ENCODE measurements at regions not wholly inside any gene's neighbourhood (a gene's known extent, or its start where the extent isn't known, plus 50 kb on each side); places are given as distances from the start of the nearest gene placed in this dataset.
"Not testable (repeated sequence)": the region's sequence is repeated elsewhere in the genome, so short reads cannot be mapped to it uniquely, and the experiment has no call there.

DNA sequence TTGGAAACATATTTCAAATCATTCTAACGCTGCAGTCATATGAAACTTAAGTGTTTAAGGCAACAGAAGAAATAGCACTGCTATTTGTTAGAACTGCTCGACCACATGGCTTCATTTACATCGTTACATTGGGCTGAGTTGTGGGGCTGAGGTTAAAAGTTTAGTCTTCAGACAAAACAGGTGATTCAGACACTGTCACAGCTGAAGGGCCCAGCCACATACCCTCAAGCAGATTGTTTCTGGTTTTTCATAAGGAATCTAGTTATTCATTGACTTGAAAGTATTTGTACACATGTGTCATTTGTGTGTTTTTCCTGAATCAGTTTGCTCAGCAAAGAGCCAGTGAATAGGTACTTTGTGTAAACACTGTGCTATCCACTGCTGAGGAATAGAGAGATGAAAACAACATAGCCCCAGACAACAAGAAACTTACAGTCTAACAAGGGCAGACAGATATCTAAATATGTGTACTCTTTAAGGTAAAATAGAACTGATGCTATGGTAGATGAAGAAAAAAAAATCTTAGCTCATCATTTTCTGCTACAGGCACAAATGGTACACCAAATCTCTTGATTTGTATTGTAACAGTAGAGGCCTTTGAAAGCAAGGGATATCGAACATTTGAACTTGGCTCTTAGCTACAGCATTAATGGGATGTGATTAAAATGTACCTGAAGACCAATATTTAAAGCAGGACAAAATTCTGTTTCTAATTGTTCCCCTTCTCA lies 357.6 kb upstream of the RPS23 start:
- peak; percentile 96 for DNase-seq

DNA sequence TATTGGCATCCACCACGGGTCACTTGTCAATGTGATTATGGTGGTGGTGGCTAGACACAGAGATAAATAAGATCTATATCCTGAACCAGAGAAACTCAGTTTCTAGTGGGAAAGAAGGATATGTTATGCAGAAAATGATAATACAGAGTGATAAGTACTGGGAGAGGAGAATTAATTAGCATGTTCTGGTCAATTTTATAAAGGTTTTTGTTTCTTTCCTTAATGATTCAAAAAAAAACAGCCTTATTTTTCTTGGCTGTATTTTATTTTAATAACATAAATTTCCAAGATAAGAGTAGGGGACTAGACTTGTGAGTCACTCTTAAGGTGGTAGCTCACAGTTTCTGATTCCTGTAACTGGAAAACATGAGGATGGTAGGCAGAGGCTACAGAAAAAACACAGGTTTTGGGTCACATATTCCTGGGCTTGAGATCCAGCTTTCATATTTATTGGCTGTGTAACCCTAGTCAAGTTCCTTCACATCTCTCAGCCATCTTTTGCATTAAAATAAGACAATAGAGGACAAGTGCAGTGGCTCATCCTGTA lies 350.3 kb upstream of the RPS23 start:
- no peak for DNase-seq

DNA sequence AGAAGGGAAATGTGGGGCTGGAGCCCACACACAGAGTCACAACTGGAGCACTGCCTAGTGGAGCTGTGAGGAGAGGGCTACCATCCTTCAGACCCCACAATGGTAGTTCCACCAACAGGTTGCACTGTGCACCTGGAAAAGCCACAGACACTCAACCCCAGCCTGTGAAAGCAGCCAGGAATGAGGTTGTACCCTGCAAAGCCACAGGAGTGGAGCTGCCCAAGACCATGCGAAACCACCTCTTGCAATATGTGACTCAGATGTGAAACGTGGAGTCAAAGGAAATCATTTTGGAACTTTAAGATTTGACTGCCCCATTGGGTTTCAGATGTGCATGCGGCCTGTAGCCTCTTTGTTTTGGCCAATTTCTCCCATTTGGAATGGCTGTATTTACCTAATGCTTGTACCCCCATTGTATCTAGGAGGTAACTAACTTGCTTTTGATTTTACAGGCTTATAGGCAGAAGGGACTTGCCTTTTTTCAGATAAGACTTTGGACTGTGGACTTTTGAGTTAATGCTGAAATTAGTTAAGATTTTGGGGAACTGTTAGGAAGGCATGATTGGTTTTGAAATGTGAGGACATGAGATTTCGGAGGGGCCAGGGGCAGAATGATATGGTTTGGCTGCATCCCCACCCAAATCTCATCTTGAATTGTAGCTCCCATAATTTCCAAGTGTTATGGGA lies 348.9 kb upstream of the RPS23 start:
- DNase-seq: not testable (repeated sequence)

DNA sequence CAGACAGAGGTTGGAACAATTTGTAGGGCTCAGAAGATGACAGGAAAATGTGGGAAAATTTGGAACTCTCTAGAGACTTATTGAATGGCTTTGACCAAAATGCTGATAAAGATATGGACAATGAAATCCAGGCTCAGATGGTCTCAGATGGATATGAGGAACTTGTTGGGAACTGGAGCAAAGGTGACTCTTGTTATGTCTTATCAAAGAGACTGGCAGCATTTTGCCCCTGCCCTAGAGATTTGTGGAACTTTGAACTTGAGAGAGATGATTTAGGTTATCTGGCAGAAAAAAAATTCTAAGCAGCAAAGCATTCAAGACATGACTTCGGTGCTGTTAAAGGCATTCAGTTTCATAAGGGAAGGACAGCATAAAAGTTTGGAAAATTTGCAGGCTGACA lies 347.9 kb upstream of the RPS23 start:
- DNase-seq: not testable (repeated sequence)

- DNase-seq: no peak
These were observed 345.9 kb upstream of the RPS23 start for GRCh38 chr5:82624062-82624461.

DNA sequence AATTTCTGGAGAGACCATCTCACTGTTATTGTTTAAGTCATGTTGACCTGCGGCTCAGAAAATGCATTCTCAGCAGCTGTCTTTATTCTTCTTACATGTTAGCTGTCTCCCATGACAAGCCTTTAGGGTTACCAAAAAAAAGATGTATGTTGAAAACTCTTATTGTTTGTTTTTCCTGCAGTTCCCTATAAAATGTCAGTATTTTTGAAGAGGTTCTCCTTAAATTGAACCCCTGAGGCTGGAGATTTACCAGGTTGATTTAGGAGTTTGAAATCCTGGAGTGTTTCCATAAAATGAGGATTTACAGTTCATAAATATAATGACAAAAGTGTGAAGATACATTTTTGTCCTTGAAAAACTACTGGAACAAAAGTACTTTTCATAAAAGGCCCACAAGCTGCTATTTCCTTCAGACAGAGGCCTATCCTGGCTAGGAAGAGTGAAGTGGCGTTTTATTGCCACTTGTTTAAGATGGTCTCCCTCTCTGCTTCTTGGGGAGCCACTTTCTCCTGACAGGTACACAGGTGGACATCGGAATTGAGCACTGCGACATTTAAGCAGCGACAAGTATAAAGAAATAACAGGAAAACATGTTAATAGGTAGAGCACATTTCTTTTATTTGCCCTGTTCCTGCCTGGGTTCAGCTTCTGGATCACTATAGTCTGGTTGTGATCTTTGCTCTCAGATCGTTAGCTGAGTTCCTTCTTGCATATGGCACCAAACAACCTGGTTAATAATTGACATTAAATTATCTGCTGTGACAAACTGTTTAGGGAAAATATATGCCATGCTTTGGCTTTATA lies 344.8 kb upstream of the RPS23 start:
- no peak for DNase-seq

GRCh38 chr5:82622205-82622604 lies 344.1 kb upstream of the RPS23 start:
- no peak for DNase-seq

DNA sequence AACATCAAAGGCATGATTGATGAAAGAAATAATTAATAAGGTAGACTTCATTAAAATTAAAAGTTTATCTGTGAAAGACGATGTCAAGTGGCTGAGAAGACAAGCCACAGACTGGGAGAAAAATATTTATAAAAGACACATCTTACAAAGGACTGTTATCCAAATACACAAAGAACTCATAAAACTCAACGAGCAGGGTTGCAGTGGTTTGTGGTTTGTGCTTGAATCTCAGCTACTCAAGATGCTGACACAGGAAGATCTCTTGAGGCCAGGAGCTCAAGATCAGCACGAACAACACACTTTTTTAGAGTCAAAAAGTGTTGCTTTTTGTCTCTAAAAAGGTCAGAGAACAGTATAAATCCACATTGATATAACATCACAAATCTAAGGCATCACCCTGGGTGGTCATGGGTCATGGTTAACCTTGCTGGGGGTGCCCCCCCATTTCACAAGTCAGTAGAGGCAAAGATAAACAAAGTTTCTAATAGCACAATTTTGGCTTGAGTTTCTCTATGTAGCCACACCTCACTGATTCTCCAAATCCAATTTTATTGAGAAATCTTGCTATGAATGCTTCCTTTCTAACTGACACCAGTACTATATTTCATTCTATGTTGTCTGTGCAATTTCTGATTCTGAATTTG lies 342.9 kb upstream of the RPS23 start:
- DNase-seq: peak; percentile 17

DNA sequence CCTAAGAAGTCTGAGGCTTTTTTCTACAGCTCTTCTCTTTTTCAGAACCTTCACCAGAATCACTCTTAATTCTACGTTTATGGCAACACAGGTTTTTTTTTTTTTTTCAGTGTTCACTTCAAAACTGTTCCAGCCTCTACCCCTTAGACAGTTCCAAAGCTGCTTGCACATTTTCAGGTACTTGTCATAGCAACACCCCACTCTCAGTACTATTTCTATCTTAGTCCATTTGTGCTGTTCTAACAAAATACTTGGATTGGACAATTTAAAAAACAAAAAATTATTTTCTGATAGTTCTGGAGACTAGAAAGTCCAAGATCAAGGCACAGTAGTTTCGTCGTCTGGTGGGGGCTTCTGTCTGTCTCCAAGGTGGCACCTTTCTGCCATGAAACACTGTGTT lies 340.9 kb upstream of the RPS23 start:
- DNase-seq: no peak

DNA sequence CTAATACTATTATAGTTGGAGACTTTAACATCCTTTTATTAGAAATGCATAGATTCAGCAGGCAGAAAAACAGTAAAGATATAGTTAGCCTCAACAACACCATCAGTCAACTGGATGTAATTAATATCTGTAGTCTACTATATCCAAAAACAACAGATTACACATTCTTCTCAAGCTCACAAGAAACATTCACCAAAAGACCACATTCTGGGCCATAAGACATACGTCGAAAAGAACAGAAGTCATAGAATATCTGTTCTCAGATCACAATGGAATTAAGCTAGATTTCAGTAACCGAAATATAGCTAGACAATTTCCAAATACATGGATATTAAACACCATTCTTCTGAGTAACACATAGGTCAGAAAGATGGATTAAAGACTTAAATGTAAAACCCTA lies 336.6 kb upstream of the RPS23 start:
- no peak for DNase-seq

DNA sequence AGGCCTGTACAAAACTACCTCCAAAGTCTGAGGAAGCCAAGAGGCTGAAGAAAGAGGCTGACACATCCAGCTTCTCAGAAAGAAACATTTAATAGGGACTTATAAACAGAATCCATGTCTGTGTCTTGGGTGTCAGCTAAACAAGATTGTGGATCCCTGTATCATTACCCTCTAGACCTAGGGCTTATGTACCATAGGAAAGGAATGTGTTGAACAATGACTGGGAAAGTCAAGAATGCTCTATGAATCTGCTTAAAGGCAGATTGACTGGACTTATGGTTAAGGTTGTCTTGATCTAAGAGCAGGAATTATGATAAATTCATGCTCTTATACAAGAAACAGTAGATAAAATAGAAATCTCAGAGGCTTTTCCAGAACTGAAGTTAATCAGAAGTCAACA lies 335.7 kb upstream of the RPS23 start:
- DNase-seq: no peak

DNA sequence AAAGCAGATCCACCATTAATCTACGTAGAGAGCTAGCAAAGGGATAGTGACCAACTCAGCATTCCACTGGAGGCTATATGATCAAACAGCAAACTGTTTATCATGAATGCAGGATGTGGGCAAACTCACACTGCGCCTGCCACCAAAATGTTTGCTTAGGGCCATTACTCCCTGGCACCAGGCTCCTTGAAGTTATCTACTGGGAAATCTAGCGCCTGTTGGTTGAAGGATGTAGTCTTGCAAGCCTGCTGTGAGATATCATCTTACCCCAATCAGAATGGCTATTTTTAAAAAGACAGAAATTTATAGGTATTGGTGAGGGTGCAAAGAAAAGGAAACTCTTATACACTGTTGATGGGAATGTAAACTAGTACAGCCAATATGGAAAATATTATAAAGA lies 332.5 kb upstream of the RPS23 start:
- DNase-seq: no peak

GRCh38 chr5:82605441-82605973 lies 327.4 kb upstream of the RPS23 start:
- no peak for DNase-seq

DNA sequence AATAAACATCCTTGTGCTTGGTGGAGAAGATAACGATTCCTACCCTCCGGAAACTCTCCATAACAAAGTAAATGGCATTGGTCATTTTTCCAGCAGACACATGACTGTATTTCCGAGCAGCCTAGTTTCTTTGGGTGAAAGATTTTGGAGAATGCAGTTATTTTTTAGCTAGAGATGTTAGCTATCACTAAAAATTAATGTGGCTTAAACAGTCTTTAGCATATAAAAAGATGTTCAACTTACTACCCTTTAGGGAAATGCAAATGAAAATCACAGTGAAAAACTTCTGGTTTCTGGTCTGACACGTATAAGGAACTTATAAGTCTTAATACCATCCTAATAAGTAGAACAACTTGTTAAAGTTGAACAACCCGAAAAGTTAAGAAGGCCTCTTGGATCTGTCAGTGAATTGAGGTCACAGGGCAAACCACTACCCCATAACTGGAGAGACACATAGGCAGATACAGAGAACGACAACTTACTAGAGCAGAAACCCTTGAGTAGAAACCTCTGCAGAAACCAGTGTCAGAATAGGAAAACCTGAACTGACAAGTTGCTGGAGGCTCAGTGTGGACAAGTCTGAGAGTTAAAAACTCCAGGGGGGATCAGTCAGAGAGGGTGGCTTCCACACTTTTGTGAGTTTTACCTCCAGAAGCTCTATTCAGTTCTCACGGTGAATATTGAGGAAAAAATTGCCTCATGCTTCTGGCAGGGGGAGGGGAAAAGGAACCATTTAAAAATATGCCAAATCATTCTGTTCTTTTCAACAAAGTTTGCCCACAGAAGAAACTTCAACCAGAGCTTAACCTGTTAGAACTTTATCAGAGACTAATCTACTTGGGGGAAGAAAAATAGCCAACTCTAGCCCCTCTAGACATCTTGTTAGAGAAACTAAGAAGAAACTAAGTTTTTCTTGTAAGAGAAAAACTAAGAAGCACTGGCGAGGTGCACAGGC lies 325.2 kb upstream of the RPS23 start:
- DNase-seq: no peak

GRCh38 chr5:82601861-82602260 lies 323.7 kb upstream of the RPS23 start:
- DNase-seq: no peak

DNA sequence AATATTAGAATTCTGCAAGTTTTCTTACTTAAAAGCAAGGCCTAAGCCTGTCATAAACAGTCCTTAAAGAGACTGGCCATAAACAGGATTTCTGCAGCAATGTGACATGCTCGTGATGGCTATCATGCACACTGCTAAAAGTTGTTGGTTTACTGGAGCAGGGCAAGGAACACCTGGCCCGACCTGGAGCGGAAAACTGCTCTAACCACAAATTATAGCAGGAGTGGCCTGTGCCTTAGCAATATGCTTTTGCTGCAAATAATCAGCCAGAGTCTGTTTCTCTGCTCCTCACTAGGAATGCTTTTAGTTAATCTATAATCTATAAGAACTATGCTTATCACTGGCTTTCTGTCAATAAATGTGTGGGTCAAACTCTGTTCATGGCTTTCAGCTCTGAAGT lies 322.9 kb upstream of the RPS23 start:
- no peak for DNase-seq

DNA sequence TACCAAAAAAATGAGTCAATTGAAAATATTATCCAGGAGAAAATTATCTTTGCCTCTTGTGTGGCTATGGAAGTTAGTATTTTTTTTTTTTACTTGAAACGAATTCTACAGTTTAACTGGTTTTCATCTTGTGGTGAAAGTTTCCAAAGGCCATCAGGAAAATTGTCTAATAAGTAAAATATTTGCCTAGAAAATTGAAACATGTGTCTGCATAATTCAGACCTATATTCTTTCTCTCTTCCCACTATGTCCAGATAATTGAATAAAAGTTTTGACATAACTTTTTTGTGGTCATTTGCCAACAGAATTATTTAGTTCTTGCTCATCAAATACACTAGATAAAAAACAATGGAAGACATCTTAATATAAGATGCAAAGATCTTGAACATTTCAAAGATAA lies 321.5 kb upstream of the RPS23 start:
- DNase-seq: no peak

DNA sequence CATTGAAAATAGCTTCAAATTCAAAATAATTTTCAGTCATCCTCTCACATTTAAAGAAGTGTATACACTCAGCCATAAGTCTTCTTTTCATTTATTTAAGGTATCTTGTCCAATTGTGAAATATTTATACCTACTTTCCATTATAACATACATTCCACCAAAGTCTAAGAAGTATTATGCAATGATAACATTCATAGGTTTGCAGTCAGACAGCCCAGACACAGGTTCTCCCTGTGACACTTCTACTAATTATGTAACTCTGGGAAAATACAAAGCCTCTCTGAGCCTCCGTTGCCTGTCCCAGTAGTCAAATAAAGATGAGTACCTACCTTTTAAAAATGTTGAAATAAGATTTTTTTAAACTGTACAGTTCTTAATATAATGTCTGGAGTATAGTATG lies 320.9 kb upstream of the RPS23 start:
- DNase-seq: no peak

DNA sequence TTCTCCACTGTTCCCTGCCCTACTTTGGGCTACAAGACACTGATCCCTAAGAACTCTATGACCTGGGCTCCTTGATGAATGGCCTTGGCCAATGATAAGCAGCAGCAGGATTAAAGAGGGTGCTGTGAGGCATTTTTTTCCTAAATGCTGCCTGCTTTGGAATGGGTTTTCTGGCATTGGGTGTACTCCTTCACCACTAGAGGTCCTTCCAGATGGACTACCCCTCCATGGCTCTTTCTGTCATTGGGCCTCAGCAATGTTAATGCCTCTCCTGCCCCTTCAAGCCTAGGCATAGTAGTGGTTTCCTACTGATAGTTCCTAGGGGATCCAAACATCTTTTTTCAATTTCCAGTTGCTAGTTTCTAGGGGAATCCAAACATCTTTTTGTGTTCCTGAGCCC lies 319.3 kb upstream of the RPS23 start:
- no peak for DNase-seq

GRCh38 chr5:82596451-82596850 lies 318.3 kb upstream of the RPS23 start:
- no peak for DNase-seq

DNA sequence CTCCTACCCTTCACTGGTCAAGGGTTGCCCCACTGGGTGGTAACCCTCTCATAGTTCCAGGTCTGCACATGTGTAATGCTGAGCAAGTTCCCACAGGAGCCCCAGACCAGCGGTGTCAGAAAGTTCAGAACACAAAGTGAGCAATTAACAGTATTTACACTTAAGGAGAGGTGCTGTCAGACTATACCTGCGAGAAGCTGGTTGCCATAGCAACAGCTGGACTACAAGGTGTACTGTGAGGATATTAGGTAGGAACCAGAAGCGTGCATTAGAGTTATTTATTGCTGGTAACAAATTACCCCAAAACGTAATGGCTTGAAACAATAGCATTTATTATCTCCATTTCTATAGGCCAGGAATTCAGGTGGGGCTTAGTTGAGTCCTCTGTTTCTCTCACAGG lies 317.0 kb upstream of the RPS23 start:
- DNase-seq: no peak

GRCh38 chr5:82594097-82594496 lies 315.9 kb upstream of the RPS23 start:
- no peak for DNase-seq

Measured in kidney glomerular epithelial cell (primary cell).